GM21381 (cell line): ENCODE measurements at regions not wholly inside any gene's neighbourhood (a gene's known extent, or its start where the extent isn't known, plus 50 kb on each side); places are given as distances from the start of the nearest gene placed in this dataset.
"Not testable (repeated sequence)": the region's sequence is repeated elsewhere in the genome, so short reads cannot be mapped to it uniquely, and the experiment has no call there.

Experiments
- ATAC-seq: cut with Tn5 transposase; IDR thresholded peaks from one replicate; pipeline ENCODE4 v1.9.1; 2021; ENCODE audit warnings: mild to moderate bottlenecking, moderate library complexity; ENCODE audit not compliant: unreplicated experiment

DNA sequence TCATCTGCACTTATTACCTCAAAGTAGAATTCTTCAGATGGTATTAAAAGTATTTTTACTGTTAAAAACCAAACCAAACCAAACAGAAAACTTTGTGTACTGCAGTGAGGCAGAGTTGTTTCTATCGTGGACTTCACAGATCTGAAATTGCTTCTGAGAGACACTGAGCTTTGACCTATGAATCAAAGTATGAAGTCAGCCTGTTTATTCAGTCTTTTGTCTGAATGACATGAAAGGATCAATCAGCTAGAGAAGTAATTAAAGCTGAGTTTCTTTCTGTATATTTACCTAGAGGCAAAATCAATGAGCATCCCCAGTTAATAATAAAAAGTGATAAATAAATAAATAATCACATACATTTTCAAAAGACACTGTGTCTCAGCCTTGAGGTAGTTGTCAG lies 2121.0 kb downstream of the PCDH7 start:
- no peak for ATAC-seq

DNA sequence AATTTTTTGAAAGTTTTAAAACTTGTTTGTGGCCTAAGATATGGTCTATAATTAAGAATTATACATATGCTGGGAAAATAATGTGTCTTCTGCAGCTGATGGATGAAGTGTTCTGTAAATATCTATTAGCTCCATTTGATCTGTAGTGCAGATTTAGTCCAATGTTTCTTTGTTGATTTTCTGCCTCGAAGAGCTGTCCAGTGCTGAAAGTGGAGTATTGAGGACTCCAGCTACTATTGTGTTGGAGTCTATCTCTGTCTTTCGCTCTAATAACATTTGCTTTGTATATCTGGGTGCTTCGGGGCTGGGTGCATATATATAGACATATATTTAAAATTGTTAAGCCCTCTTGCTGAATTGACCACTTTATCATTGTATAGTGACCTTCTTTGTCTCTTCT lies 2127.3 kb downstream of the PCDH7 start:
- ATAC-seq, result no peak

DNA sequence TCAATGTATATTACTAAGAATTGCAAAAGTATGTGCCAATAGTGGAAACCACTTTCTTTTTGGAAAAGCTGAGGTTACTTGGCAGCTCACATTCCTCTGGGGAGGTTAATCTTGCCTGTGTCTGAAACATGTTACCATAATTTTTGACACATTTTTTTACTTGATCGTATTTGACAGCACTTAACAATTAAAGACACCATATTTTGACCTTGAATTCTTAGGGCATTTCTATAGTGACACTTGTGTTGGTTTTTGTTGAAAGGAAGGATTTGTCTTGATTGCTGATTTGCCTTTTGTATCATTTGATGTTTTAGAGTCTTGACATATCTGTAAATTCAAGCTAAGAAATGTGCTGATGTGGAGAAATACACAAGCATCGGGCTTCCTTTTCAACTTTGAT lies 2135.5 kb downstream of the PCDH7 start:
- ATAC-seq, result no peak

DNA sequence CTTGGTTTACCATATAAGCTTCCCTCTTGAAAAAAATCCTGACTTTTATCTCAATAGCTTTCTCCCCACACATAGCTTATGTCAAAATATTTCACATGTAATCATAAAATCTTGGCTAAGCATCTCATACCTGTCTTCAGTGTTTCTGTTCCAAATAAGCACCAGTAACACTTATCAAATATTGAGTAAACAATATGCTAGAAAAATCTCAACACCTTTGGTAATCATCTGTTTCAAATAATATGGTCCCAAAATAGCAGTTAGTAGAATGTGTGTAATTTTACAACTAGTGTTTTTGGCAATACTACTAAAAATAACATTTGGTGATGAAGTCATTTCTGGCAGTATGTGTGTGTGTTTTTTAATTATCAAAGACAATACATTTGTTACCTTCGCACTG lies 2138.2 kb downstream of the PCDH7 start:
- ATAC-seq, result no peak

DNA sequence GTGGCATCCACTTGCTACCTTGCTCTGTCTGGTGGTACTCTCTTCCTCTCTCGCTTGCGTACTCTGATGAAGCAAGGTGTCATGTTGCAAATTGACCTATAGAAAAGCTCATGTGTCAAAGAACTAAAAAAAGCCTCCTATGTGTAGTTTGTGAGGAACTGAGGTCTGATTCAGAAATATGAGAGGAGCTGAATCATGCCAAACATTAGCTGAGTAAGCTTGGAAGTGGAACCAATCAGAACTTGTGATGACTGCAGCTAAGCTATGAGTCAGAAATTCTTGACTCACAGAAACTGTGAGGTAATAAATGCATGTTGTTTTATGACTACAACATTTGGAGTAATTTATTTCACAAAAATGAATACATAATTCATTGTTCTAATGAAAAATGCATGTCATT lies 2138.8 kb downstream of the PCDH7 start:
- no peak for ATAC-seq

DNA sequence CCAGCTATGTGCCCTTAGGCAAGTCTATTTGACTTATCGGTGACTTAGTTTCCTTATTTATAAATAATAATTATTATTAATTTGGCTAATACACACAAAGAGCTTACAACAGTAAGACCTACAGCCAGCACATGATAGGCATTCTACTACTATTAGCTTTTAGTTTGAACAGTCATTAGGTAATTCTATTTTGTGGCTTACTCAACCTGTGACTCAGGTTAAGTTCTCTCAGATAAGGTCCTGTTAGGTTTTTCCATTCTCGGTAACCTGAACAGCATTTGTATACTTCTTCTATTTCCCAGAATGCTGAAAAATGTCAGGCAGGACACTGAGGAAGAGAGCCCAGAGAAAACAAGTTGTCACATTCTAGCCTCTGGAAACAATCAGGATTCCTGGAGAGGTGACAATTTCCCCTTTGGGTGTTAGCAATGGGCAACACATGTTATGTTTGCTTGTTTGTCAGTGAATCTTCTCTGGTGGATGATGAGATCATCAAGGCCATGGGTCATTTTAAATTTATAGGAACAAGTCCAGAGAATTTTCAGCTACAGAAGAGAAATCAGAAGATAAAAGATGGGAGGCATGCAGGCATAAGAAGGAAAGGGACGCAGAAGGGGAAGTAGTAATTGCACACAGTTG lies 2144.7 kb downstream of the PCDH7 start:
- ATAC-seq, result no peak

DNA sequence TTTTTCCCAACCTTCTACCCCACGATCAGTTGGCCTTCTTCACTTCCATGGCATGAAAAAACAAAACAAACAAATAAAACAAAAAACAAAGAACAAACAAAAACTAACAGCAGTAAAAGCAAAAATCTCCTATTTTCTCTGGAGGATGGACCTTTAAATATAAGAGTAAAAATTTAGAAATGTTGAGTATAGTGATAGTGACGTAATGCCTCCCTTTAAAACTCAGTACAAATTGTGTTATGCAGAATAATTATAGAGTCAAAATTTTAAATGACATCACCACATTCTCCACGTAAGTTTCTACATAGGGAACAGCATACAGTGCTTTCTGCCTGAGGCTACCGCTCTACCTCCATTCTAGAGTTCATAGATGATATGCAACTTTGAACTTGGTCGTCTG lies 2156.4 kb downstream of the PCDH7 start:
- ATAC-seq, result no peak

DNA sequence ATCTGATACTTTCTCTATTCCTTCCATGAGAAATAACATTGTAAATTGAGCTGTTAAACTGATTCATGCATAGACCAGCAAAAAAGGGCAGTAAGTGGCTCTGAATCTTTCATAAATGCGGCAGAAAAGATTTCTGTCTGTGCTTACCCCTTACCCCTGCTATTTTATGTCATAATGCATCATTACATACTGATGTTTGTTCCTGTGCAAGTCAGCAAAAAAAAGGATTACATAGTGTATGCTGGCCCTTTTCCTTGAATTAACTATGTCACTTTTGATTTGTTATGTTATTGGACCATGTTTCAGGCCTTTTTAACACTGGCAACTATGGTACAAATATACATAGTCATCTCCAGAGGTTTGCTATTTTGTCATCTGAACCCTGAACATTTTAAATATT lies 2159.7 kb downstream of the PCDH7 start:
- ATAC-seq, result no peak

DNA sequence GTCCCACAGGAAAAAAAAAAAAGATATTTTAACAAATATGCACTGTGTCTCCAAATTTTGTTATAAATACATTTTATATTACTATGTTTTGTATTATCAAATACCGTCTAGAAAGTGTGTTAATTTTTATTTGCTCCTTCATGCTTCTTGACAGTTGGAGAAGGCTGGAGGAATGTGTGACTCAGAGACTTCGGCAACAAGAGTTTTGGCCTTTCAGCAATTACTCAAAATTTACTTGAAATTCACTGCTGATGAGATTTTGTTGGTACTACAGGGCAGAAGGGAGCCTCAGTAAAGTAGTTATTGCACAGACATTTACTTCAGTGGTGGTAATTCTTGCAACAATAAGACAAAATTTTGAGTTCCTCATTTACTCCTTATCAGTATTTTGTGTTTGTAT lies 2164.0 kb downstream of the PCDH7 start:
- no peak for ATAC-seq

DNA sequence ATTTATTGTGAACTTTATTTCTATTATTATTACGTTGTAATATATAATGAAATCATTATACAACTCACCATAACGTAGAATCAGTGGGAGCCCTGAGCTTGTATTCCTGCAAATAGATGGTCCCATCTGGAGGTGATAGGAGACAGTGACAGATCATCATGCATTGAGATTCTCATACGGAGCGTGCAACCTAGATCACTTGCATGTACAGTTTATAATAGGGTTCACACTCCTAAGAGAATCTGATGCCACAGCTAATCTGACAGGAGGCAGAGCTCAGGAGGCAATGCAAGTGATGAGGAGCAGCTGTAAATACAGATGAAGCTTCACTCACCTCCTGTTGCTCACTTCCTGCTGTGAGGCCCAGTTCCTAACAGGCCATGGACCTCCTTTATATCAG lies 2170.2 kb downstream of the PCDH7 start:
- no peak for ATAC-seq

DNA sequence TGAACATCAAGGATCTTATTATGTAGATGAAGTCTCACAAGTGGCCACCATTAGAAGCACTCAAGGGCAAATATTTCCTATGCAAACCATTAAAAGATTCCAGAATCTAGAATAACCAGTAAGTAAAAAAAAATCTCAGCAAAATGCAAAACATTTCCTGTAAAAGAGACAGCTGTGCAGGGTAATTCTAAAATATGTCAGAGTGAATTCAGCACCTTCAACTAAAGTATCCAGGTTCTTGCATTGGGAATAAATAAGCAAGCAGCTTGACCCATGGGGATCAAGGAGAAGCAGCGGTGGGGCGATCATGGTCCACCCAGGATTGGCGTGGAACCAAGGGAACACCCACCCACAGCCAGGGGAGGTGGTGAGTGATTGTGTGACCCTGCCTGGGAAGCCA lies 2188.9 kb downstream of the PCDH7 start:
- no peak for ATAC-seq

DNA sequence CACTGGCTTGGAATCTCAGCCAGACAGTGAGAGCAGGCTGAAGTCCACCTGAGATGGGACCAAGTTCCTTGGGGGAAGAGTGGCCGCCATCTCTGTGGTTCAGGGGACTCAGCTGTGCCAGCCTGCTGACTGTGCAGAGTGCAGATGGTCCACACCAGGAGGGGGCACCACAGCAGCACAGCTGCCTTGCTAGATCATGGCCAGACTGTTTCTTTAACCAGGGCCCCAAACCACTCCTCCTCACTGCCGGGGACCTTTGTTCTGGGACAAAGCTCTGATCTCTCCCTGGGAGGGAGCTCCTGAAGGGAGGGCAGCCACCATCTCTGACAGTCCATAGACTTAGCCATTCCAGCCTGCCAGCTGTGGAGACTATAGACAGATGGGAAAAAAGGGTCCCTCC lies 2189.6 kb downstream of the PCDH7 start:
- no peak for ATAC-seq

DNA sequence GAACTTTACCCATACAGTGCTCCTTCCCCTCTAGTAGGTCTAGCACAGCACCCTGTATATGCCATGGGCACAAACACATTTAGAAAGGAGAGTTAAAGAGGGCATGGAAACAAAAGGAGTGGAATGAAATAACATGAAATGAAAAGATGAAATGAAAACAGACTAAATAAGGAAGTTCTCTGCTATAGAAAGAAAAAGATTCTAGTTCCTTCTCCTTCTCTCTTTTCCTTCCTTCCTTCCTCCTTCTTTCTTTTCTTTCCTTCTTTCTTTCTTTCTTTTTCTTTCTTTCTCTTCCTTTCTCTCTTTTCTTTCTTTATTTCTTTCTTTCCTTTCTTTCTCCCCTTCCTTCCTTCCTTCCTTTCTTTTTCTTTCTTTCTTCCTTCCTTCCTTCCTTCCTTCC lies 2197.4 kb downstream of the PCDH7 start:
- no peak for ATAC-seq

DNA sequence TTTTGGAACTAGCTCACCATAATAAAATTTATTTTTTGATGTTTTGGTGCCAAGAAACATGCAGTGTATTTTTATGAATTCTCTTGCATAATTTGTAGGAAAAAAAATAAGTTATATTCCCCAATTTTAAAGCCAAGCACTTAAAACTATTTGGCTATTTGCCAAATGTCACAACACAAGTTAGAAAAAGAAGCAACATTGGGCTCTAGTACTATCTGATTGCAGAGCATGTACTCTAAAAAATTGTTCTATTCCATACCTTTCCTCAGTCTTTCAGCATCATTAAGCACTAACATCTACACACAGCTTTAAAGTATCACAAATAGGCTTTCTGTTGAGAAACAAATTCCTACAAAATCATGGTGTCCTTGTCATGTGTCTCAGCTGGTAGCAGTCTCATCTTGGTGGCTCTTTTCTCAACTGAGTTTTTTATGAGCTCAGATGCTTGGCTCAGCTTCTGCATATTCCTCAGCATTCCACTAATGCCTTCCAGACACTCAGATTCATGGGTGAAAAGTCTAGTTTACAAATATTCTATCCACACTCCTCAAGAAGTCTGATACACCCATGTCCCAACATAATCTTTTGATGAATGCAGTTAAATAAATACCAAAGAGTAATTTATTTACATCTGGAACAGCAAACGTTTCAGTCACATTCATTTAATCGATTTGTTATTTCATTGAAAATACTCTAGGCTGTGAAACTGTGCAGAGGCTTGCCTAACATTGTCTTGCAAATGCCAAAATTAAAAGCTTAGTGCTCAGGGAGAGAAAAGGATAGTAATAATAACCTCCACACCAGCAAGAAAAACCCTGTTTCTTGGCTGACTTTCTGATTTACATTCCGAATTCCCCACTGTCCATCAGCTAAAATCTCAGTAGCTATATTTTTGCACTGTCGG lies 2209.9 kb downstream of the PCDH7 start:
- no peak for ATAC-seq

DNA sequence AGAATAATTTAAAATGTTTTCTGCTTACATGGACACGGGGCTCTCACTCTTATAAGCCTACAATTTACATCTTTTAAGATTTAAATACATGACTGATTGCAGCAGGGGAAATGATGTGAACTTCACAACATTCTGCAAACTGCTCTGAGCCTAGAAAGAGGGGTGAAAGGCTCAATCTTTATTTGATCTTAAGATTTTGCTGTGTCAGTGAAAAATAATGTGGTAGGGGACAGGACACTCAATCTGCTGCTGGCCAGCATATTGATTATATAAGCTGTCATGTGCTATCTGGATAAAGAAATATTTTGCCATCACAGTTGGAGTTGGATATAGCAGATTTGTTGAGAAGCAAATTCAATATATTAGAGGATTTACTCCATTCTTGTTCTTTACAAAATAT lies 2210.5 kb downstream of the PCDH7 start:
- ATAC-seq, result no peak

DNA sequence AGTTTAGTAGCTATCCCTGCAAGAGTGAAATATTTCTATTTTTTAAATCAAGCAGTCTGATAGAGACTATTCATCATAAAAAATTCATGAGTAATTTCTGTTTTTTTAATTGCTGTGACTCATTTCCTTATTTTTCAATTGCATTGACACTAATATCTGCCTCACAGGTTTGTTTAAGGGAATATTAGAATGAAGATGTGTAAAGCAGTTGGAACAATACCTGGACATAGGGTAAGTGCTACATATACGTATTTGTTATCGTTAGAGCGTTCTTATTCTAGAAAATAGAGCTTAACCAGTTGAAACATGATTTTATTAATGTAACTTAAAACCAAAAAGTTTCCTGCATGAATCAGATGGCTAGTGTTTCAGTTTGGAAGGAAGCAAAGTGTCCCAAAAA lies 2211.3 kb downstream of the PCDH7 start:
- ATAC-seq, result no peak

DNA sequence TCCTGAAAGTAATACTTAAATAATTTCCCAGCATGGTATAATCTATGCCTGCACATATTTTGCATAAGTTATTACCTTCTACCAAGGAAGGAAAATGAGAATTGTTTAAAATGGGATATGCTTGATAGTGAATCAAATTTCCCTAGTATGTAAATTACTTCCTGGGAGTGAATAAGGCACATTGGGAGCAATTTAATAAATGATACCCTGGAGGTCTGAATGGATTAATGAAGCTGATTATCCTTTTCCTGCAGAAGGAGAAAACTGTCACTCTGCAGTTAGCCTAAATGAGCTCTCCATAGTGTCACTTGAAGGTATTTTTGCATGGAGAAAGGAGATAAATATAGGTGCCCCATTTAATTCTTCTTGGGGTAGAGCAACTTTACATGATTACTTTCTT lies 2212.0 kb downstream of the PCDH7 start:
- no peak for ATAC-seq

DNA sequence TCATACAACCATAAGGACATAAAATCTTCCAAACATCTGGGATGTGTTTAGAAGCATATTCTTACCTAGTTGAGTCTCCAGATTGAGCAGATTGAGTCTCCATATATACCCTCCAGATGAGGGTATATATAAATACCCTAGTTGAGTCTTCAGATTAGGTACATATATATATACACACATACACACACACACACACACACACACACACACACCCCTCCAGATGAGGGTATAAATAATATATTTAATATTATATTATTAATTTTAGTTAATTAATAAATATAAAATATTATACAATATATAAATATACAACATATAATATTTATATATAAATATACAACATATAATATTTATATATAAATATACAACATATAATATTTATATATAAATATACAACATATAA lies 2219.1 kb downstream of the PCDH7 start:
- not testable (repeated sequence) for ATAC-seq

DNA sequence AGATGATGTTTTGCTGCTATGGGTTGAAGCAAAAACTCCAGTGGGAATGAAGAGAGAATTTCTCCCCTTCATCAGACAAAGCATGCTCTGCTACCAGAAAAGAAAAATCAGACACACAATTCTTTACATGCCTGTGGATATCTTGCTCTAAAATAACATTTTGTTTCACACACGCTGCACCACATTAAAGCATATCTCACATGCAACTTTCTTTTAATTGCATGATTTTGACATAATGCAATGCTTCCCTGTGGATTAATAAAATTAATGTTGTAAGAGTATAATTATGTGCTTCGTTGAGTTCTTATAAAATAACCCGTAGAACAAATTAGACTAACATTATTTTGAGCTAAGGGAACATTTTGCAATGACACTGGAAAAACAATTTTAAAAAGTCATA lies 2230.7 kb downstream of the PCDH7 start:
- ATAC-seq, result no peak

DNA sequence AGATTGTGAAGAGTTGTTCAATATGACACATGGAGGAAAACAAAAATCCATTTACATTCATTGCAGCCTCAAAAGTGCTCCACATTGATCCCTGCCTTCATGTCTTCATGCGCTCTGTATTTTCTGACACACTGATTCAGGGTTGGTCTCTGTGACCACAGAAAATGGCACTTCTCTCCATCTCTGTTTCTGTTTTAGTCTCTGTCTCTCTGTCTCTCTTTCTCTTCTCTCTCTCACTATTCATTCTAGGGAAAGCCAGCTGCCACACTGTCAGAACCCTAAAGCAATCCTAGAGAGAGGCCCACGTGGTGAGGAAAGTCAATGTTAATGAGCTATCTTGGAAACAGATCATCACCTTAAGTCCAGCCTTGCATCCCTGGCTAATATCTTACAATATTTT lies 2238.4 kb downstream of the PCDH7 start:
- no peak for ATAC-seq

DNA sequence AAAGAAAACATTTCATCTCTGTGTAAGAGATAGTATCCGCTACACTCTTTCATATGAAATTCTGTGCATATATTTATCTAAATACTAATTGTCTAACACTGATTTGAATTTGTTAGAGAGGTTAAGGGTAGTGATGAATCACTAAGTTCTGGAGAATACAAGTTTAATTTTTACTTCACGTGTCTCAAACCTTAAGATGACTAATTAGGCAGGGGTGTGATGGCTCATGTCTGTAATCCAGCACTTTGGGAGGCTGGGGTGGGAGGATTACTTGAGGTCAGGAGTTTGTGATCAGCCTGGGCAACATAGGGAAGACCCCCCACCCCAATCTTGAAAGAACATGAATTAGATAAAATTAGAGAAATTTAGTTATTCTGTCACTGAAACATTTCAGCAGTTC lies 2241.9 kb downstream of the PCDH7 start:
- ATAC-seq, result no peak

DNA sequence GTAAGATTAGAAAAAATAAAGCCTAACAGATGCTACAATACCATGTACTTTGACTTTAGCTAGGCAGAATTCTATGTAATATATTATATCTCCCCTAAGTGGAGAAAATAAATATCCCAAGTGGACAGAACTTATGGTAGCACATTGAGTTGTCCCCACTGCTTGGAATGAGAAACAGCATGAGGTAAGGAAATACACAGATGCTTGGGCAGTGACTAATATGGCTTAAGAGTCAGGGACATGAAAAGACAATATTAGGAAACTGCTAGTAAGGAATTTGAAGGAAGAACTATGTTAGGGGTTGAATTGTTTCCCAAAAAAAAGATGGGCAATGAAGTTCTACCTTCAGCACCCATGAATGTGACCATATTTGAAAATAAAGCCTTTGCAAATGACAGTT lies 2265.1 kb downstream of the PCDH7 start:
- ATAC-seq, result no peak

DNA sequence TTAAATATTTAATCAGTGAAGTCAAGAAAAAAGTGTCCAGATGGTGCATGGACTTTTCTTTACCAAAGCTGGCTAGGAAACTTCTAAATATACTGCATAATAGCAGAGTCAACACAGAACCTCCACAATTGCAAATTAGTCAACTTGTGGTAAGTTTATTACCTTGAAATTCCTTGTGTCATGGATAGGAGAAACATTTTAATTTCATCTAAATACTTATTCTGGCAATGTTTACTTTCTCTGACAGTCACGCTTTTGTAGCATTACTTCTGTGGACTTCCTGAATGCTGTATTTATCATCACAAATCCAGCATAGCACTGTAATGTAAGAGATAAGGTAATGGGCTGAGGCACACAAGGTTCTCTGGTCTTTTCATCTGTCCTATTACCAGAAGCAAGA lies 2266.1 kb downstream of the PCDH7 start:
- no peak for ATAC-seq
